GM19351 (cell line): ENCODE measurements at regions not wholly inside any gene's neighbourhood (a gene's known extent, or its start where the extent isn't known, plus 50 kb on each side); places are given as distances from the start of the nearest gene placed in this dataset.
"Not testable (repeated sequence)": the region's sequence is repeated elsewhere in the genome, so short reads cannot be mapped to it uniquely, and the experiment has no call there.

Source experiments
- ATAC-seq: cut with Tn5 transposase; IDR thresholded peaks from one replicate; pipeline ENCODE4 v1.9.1; 2021; ENCODE audit warnings: mild to moderate bottlenecking, moderate library complexity; ENCODE audit not compliant: unreplicated experiment

- no peak for ATAC-seq
These were observed 387.5 kb downstream of the KCNA4 start for GRCh38 chr11:29629286-29629685.

- no peak for ATAC-seq
These were observed 388.2 kb downstream of the KCNA4 start for GRCh38 chr11:29628609-29629008.

GRCh38 chr11:29627541-29627940 is 389.3 kb downstream of the KCNA4 start:
- ATAC-seq, result no peak

GRCh38 chr11:29623144-29623722 is 393.6 kb downstream of the KCNA4 start:
- ATAC-seq, result no peak

- no peak for ATAC-seq
These were observed 400.2 kb downstream of the KCNA4 start for GRCh38 chr11:29616611-29617010.

GRCh38 chr11:29612423-29612822 is 404.4 kb downstream of the KCNA4 start:
- no peak for ATAC-seq

- ATAC-seq, result no peak
These were observed 410.3 kb downstream of the KCNA4 start for GRCh38 chr11:29606330-29607031.

GRCh38 chr11:29600151-29600575 is 416.7 kb downstream of the KCNA4 start:
- not testable (repeated sequence) for ATAC-seq

GRCh38 chr11:29584342-29584741 is 432.5 kb downstream of the KCNA4 start:
- no peak for ATAC-seq

GRCh38 chr11:29578806-29579205 is 438.0 kb downstream of the KCNA4 start:
- no peak for ATAC-seq

- ATAC-seq, result no peak
These were observed 452.3 kb downstream of the KCNA4 start for GRCh38 chr11:29564486-29564885.

GRCh38 chr11:29562183-29562582 is 454.6 kb downstream of the KCNA4 start:
- ATAC-seq, result no peak

- no peak for ATAC-seq
These were observed 462.8 kb downstream of the KCNA4 start for GRCh38 chr11:29553990-29554389.

GRCh38 chr11:29538339-29539036 is 478.3 kb downstream of the KCNA4 start:
- ATAC-seq, result no peak

GRCh38 chr11:29534836-29535235 is 482.0 kb downstream of the KCNA4 start:
- ATAC-seq, result no peak

- no peak for ATAC-seq
These were observed 485.9 kb downstream of the KCNA4 start for GRCh38 chr11:29530961-29531360.

GRCh38 chr11:29527391-29527936 is 489.4 kb downstream of the KCNA4 start:
- ATAC-seq, result peak; percentile 60

- no peak for ATAC-seq
These were observed 498.2 kb downstream of the KCNA4 start for GRCh38 chr11:29518389-29519174.

GRCh38 chr11:29511394-29511793 is 505.4 kb downstream of the KCNA4 start:
- no peak for ATAC-seq

- no peak for ATAC-seq
These were observed 509.5 kb downstream of the KCNA4 start for GRCh38 chr11:29507376-29507775.

GRCh38 chr11:29495676-29496075 is 521.2 kb downstream of the KCNA4 start:
- no peak for ATAC-seq
